GM19463 (cell line): ENCODE measurements at regions not wholly inside any gene's neighbourhood (a gene's known extent, or its start where the extent isn't known, plus 50 kb on each side); places are given as distances from the start of the nearest gene placed in this dataset.

Experiments
- ATAC-seq: cut with Tn5 transposase; IDR thresholded peaks from one replicate; pipeline ENCODE4 v1.9.1; 2021; ENCODE audit warnings: mild to moderate bottlenecking, moderate library complexity; ENCODE audit not compliant: unreplicated experiment

DNA sequence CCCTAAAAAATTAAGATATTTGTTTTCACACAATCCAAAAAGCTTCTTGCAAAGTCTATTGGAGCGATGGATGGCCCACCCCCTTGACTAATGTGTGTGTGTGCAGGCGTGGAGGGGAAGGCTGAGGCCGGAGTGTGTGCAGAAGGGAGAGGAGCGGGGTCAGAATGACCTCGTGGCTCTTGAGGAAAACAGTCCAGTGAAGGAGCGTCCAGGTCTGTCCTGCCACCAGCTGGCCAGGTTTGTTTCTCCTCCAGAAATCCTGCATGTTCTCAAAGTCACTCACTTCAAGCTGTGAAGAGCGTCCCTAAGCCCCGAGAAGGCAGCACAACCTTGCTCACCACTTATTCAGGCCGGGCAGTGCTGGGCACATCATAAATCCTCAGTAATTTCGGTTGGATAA lies 69.5 kb upstream of the SSX2IP start:
- no peak for ATAC-seq

DNA sequence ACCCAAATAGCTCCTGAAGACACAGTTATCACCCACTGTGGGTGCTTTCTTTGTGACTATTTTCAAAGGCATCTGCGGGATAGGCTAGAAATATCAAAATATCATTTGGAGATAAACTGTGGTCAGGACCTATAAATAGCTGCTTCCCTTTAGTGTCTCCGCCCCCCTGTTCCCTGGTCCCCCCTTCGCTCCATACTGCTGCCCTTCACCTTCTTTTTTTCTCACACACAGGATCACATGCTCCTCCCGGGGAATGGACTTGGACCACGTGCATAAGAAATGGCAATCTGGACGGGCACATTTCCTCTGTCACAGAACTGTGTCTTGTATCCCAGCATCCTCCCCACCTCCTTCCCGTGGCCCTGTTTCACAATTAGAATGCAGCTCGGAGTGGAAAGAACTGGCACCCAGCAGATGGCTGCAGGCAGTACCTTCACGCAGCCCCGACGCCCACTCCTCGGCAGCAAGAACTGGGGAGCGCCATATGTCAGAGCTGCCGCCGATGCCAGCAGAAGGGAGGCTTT lies 68.8 kb upstream of the SSX2IP start:
- ATAC-seq: no peak

DNA sequence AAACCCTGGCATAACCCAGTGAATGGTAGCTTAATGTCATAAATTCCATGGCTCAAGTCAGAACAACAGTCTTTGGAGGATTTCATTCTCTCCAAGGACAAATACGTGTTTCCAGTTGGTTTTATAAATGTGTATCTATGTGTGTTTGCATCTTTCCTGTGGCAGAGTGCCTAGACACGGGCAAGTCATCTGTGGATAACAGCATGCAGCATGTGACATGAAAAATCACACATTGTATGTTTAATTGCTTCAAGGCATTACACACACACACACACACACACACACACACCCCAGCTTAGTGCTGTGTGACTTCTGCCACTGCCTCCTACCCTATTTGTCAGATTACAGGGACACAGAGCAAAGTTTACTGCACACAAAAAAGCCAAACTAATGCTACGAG lies 68.2 kb upstream of the SSX2IP start:
- ATAC-seq: no peak

DNA sequence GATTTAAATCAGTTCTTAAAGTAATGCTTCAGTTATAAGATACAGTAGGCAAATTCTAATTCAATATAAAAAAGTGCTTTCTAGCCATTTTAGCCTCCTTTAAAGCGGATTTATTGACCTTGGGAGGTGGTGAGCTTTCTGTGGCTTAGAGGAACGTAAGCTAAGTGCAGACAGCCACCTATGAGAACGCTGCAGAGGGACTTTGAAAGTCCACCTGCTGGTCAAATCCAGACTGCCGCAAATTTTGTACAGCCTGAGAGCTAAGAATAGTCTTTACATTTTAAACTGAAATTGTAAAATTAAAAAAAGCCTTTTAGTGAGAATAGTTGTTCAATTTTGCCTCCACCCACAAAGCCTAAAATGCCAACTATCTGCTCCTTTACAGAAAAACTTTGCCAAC lies 67.0 kb upstream of the SSX2IP start:
- ATAC-seq: no peak

DNA sequence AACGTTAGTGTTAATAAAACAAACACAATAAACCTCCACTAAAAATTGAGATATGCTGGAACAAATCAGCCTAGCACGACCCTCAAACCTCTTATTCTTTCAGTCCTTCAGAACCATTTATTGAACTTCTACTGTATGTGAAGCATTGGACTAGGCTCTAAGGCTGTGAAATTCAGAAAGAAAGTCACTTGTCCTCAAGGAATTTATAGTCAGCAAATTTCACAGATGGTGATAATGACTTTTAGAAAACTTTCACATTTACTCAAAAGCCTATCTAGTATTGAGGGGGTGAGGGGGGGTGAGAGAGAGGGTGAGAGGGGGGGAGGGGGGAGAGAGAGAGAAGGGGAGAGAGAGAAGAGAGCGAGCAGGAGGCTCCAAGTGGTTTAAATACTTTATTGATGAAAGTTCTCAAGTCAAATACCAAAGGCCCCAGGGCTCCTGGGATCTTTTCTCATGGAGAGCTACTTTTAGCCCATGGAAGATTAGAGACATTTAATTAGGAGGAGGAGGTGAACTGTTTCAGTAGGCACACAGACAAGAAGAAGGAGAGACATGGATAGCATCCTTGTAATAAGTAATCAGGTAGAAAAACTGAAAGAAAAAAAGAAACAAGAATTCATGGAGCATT lies 66.3 kb upstream of the SSX2IP start:
- ATAC-seq: no peak

DNA sequence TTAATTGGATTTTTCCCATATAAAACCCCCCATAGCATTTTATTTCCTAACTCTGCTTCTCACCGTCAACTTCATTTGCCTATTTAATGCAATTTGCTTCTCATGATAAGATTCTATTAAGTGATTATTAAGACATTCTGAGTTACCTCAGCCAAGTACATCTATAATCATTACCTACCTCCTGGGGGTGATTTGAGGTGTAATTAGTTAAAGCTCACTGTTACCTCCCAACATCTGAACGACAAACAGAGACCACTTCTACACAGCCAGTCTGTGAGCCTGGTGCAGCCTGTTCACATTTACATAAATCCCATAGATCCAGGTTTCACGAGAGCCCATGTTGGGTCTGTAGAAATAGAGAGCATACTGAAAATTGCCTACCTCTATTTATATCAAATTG lies 65.7 kb upstream of the SSX2IP start:
- ATAC-seq: no peak

DNA sequence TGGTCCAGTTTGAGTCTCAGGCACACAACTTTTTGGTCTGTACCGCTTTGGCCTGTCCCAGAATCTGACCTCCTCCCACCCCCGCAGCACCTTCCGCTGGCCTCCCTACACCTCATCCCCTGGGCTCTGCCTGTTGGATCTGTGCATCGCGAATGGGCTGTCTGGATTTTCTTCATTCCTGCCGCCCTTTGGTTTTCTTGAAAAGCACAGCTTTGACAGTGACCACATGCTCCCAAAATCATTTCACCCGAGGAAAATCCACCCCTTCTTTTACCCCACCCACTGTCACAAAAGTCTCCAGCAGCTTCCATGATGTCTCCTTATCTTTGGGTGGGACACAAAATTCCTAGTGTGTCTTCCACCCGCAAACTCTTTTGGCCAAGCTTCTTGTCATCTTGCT lies 65.0 kb upstream of the SSX2IP start:
- ATAC-seq: no peak

DNA sequence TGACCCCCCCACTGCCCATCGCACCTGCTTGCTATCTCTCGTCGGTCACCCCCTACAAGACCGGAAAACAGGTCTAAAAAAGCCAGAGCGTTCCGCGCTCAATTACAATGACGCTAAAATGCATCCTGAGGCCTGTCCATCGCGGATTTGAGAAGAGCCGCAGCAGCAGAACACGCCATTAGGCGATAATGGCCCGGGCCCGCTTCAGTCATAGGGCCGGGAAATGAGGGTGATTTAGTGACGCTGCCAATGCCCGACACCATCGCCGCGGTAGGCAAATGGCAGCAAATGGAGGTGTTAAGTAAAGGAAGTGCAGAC lies 64.1 kb upstream of the SSX2IP start:
- no peak for ATAC-seq

DNA sequence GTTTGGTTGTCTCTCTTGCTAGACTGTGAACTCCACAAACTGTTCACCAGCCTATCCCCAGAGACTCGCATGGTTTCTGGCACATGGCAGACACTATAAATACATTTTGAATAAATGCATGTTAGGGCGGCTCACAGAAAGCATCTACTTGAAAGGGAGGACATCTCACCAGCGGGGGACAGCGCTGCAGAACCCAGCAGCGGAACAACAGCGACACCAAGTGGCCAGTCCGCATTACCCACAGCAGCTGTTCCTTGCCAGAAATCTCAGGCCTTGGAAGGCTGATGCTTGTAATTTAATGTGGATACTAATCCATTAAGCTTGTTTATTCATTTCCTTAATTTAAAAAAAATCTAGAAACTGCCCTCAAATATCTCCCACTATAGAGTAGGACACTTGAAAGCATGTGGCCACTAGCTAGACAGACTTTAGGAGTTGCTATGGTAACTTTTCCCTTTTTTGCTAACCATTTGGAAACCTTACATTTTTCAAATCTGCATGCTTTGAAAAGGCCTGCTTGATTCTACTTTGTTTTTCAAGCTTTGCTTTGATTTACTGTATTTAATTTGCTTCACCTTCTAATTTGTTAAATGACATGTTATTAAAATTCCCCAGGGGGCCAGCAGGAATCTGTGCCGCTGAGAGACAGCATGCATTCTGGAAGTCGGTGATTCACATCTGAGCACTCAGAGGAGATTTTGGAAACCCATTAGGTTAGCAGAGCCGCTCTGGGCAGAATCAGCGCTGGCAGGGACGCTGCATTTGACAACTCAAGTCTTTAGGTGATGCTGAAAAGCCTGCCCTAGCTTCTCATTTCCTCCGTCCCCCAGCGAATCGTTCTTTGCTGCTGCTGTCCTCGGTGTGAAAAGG lies 63.5 kb upstream of the SSX2IP start:
- peak; percentile 83 for ATAC-seq

DNA sequence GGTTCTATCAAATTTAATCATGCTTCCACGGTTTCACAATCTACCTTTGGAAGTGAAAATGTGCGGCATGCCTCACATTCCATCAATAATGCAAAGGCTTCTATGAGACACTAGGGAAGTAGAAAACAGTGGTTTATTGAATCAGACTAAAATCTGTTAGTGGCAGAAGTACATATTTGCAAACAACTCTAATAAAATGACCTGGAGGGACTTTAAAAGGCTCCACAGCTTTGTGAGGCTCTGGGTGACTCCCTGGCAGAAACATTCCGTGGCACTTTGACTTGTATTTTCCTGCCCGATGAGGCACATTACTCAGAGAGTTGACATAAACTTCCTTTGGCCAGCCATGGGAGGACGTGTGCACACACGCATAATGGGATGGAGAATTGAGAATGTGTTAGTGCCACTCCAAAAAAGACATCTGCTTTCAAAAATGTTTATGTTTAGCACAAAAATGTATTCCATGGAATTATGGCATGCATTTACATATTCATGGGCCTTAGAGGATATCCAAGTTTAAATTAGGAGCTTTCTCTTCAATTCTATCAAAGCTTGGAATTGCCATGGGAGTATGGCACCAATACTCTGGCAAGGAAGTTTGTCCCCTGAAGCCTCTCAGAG lies 60.0 kb upstream of the SSX2IP start:
- no peak for ATAC-seq

DNA sequence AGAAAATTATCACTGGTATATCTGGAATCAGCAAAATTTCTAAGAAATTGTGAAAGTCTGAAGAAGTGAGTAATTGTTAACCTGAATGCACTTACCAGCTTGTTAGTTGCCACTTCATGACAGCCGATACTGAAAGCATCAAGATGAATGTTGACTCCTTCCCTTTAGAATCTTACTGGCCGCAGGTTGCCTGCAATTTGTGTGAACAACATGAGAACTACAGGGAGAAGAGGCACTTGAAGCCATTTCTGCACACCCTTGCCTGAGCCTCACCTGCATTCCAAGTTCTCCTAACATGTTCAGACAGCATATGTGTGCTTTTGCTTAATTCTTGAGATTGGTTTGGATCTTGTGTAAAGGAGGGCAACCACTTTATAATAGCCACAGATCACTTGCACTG lies 59.2 kb upstream of the SSX2IP start:
- no peak for ATAC-seq

DNA sequence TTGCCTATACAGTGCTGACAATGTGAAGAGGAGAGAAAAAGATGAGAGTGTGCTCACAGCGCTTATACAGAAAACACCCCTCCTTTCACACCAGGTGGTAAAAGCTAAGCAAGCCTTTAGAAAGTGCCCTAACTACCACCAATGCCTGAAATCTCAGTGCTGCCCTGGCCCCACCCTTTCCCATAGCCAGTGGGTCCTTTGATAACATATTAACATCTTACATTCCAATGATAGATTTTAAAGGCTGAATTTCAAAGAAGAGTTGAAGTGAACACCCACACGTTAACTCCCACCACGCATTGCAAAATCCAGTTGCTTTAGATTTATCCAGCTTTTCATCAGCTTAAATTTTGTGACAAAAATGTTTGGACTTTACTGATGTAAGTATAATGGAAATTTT lies 58.1 kb upstream of the SSX2IP start:
- ATAC-seq: no peak

DNA sequence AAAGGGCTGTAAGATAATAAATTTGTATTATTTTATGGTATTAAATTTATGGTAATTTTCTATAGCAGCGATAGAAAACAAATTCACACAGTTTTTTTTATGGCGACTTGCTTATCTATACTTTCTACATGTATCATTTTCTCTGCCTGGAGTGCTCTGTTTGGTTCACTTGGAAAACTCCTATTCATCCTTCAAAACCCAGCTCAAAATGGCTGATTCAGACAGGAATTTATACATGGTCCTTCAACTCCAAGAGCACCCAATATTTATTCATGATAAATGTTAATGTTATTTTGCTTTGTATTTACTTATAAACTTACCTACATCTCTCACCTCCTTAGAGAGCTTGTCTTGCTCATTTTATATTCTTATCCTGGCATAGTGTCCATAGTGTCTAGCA lies 55.6 kb upstream of the SSX2IP start:
- no peak for ATAC-seq

DNA sequence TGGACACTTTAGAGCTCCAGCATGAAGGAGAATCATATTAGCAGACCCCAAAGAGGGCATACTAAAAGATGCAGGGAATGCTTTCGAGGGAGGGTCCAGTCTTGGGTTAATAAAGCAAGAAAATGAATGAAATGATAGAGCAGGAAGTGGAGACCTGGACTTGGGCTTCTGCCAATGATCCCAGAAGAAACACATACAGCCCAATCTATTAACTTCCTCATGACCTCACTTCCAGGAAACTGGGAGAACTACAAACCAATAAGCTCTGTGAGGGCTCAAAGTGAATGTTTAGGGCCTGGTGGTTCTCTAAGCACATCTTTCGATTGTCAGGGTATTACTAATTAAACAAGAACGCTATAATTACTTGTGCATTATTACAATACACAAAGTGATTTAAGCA lies 53.6 kb upstream of the SSX2IP start:
- no peak for ATAC-seq

DNA sequence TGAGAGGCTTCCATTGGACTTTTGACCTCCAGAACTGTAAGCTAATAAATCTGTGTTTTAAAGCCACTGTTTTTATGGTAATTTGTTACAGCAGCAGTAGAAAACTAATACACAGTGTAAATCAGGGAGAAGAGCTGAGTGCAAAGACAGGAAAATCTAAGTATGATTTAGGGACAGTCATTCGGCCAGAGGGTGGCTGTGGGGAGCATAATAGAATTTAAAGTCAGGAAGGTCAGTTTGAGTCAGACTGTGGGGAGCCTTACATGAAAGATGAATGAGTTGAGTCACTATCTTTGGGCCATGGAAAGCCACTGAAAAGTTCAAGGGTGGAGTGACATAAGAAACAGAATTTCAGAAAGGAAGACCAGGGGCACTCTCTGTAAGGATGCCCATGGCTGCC lies 52.4 kb upstream of the SSX2IP start:
- peak; percentile 79 for ATAC-seq

DNA sequence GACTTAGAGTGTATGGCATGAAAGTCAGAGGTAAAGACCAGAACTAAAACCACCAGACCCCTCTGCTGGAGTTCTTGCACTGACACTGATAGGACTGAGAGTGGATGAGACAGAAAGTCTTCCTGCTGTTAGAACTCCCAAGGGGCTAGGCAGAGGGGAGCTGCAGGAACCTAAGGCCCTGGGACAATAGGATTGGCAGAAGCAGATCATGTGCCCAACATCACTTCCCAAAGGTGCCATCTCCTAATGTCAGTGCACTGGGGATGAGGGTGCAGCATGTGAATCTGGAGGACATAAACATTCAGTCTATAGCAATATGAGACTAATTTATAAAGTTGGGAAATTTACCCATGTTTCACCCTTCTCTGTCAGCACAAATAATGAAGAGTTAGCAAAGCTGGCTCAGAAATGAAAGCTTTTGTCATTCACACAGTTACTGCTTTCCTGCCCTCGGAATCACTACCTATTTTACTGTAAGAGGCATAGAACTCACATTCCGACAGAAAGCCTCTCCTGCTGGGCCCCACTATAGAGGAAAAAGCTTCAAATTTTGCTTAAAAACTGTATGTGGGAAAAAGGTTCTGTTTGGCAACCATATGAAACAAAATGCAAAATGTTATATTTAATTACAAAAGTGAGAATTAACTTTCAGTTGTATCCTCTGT lies 49.9 kb upstream of the SSX2IP start:
- ATAC-seq: no peak
